ENCODE measurements at regions not wholly inside any gene's neighbourhood (a gene's known extent, or its start where the extent isn't known, plus 50 kb on each side); places are given as distances from the start of the nearest gene placed in this dataset.

GRCh38 chr18:29062921-29063320 lies 886.0 kb upstream of the CDH2 start:
- TF ChIP-seq CTCF (IDR thresholded peaks at IDR 0.05), result no peak
- no peak for TF ChIP-seq SIN3A (IDR thresholded peaks at IDR 0.05; ENCODE audit: borderline replicate concordance, insufficient read depth, low read depth, low read length)
- TF ChIP-seq TCF7L2 (IDR thresholded peaks at IDR 0.05; ENCODE audit: low read depth, low read length), result no peak
- TF ChIP-seq POLR2AphosphoS5 (IDR thresholded peaks at IDR 0.05; ENCODE audit: low read depth, low read length), result no peak

All from Panc1 (cell line).